Loucy (cell line): ENCODE measurements at regions not wholly inside any gene's neighbourhood (a gene's known extent, or its start where the extent isn't known, plus 50 kb on each side); places are given as distances from the start of the nearest gene placed in this dataset.
"Not testable (repeated sequence)": the region's sequence is repeated elsewhere in the genome, so short reads cannot be mapped to it uniquely, and the experiment has no call there.

Source experiments
- H2AFZ ChIP-seq: fragments of 200-600 bp; sonication (generic); 2 replicates; pipeline ENCODE4 v1.6.0; 2016; ENCODE audit warnings: antibody characterized with exemption, mild to moderate bottlenecking, low read length, moderate library complexity
- H3F3A ChIP-seq: fragments of 200-600 bp; 2 replicates; pipeline ENCODE4 v1.6.0; 2016; ENCODE audit warnings: antibody characterized with exemption, low read depth, mild to moderate bottlenecking
- H3K27me3 ChIP-seq: fragments of 200-600 bp; sonication (generic); 2 replicates; pipeline ENCODE4 v1.6.1; 2014; ENCODE audit warnings: low read length, mild to moderate bottlenecking; ENCODE audit not compliant: insufficient read depth, poor library complexity, severe bottlenecking
- H3K36me3 ChIP-seq: fragments of 200-600 bp; sonication (generic); 2 replicates; pipeline ENCODE4 v1.6.1; 2016; ENCODE audit warnings: low read length; ENCODE audit not compliant: insufficient read depth
- H3K4me1 ChIP-seq: fragments of 200-600 bp; sonication (generic); 2 replicates; pipeline ENCODE4 v1.5.1; 2014; ENCODE audit warnings: low read length, mild to moderate bottlenecking; ENCODE audit not compliant: insufficient read depth, poor library complexity, severe bottlenecking
- H3K4me2 ChIP-seq: fragments of 200-600 bp; sonication (generic); 2 replicates; pipeline ENCODE4 v1.6.0; 2014; ENCODE audit warnings: antibody characterized with exemption, low read length, low read depth, mild to moderate bottlenecking; ENCODE audit not compliant: poor library complexity, severe bottlenecking
- H3K4me3 ChIP-seq: fragments of 200-600 bp; sonication (generic); 2 replicates; pipeline ENCODE4 v1.5.1; 2014; ENCODE audit warnings: low read length, mild to moderate bottlenecking, mixed read lengths; ENCODE audit not compliant: poor library complexity, severe bottlenecking
- H3K79me2 ChIP-seq: fragments of 200-600 bp; sonication (generic); 2 replicates; pipeline ENCODE4 v1.6.1; 2014; ENCODE audit warnings: low read length; ENCODE audit not compliant: insufficient read depth
- H3K9ac ChIP-seq: fragments of 200-600 bp; sonication (generic); 2 replicates; pipeline ENCODE4 v1.6.0; 2014; ENCODE audit warnings: mild to moderate bottlenecking, low read depth, low read length, moderate library complexity; ENCODE audit not compliant: poor library complexity, severe bottlenecking
- H3K9me2 ChIP-seq: fragments of 200-600 bp; sonication (generic); replicated peaks from 2 replicates; pipeline ENCODE4 v1.6.1; 2016; ENCODE audit warnings: low read depth, low read length, mixed read lengths
- H3K9me3 ChIP-seq: fragments of 200-600 bp; sonication (generic); 2 replicates; pipeline ENCODE4 v1.6.1; 2014; ENCODE audit warnings: mild to moderate bottlenecking, antibody characterized with exemption, low read length, low read depth; ENCODE audit not compliant: insufficient read depth
- H4K20me1 ChIP-seq: fragments of 200-600 bp; sonication (generic); 2 replicates; pipeline ENCODE4 v1.6.0; 2014; ENCODE audit warnings: antibody characterized with exemption, low read length, mild to moderate bottlenecking; ENCODE audit not compliant: insufficient read depth, poor library complexity, severe bottlenecking
- CTCF ChIP-seq: fragments of 200-600 bp; sonication (generic); conservative IDR thresholded peaks from 2 replicates; pipeline ENCODE4 v1.5.1; 2014; ENCODE audit warnings: mild to moderate bottlenecking, antibody characterized with exemption, low read length
- EZH2phosphoT487 ChIP-seq: fragments of 200-600 bp; IDR thresholded peaks from 2 replicates; pipeline ENCODE4 v1.6.1; 2018; ENCODE audit warnings: antibody characterized with exemption, mild to moderate bottlenecking, moderate library complexity, borderline replicate concordance

- Histone ChIP-seq H3K9me3 (no peaks in the 10 kb centered on the region), H3K9ac (no peak overlapping the region), H3K9me2 (no peaks in the 10 kb centered on the region), H3K27me3 (no peaks in the 10 kb centered on the region), H3F3A (no peaks in the 10 kb centered on the region), H3K79me2 (no peaks in the 10 kb centered on the region), H3K4me3 (no peak overlapping the region), H4K20me1 (no peaks in the 10 kb centered on the region), H3K4me1 (peaks cover 40% of the 10 kb centered on the region), H3K36me3 (no peaks in the 10 kb centered on the region), H2AFZ (no peak overlapping the region), H3K4me2 (no peak overlapping the region)
- TF ChIP-seq CTCF, result no peak
- no peak for TF ChIP-seq EZH2phosphoT487
Measured at GRCh38 chr6:14520536-14520935, 403.0 kb downstream of the CD83 start.

GRCh38 chr6:14521141-14521540 lies 403.6 kb downstream of the CD83 start:
- Histone ChIP-seq H3K4me2 (no peak overlapping the region), H3K9me3 (no peaks in the 10 kb centered on the region), H3K36me3 (no peaks in the 10 kb centered on the region), H2AFZ (no peak overlapping the region), H3K4me1 (peaks cover 41% of the 10 kb centered on the region), H3K27me3 (no peaks in the 10 kb centered on the region), H3K4me3 (no peak overlapping the region), H3K9ac (no peak overlapping the region), H3F3A (no peaks in the 10 kb centered on the region), H3K9me2 (no peaks in the 10 kb centered on the region), H4K20me1 (no peaks in the 10 kb centered on the region), H3K79me2 (no peaks in the 10 kb centered on the region)
- TF ChIP-seq CTCF, result no peak
- no peak for TF ChIP-seq EZH2phosphoT487

DNA sequence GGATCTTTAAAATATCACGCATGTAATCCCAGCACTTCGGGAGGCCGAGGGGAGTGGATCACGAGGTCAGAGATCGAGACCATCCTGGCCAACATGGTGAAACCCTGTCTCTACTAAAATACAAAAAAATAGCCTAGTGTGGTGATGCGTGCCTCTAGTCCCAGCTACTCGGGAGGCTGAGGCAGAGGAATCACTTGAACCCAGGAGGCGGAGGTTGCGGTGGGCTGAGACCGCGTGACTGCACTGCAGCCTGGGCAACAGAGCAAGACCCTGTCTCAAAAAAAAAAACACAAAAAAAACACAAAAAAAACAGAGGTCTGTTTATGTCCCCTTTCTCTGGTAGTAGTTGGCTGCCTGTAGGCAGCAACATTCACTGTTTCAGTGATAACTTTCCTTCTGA lies 404.3 kb downstream of the CD83 start:
- not testable (repeated sequence) for H3K4me3 ChIP-seq, H2AFZ ChIP-seq, H3K27me3 ChIP-seq, H3K79me2 ChIP-seq, H3K36me3 ChIP-seq, H3F3A ChIP-seq, H3K9me2 ChIP-seq, H3K9ac ChIP-seq, H4K20me1 ChIP-seq, H3K4me2 ChIP-seq, H3K9me3 ChIP-seq
- H3K4me1 ChIP-seq, result peaks cover 41% of the 10 kb centered on the region

DNA sequence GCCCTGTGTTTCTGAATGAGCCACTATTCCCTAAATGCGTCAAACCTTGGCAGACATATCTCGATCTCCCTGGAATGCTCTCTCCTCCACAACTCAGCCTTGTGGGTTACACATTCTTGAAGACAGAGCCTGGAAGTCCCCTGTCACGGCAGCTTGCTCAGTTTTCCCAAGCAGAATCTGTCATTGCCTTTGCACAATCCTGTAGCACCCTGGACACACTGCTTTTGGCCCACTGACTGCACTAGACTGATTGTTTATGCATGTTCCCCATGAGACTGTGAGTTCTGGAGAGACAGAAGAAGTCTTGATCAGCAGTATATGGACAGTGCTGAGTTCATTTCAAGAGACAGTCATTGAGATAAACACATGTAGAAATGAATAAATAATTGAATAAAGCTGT lies 406.7 kb downstream of the CD83 start:
- TF ChIP-seq EZH2phosphoT487 (no peak), CTCF (no peak)
- no peaks in the 10 kb centered on the region for H3F3A ChIP-seq
- no peaks in the 10 kb centered on the region for H4K20me1 ChIP-seq
- no peaks in the 10 kb centered on the region for H3K9me2 ChIP-seq
- H3K36me3 ChIP-seq, result no peaks in the 10 kb centered on the region
- peaks cover 5% of the 10 kb centered on the region; the same call in 1 of the 2 replicates for H3K9me3 ChIP-seq
- H3K4me3 ChIP-seq, result no peak overlapping the region
- H3K27me3 ChIP-seq, result no peaks in the 10 kb centered on the region
- H3K9ac ChIP-seq, result no peak overlapping the region
- no peaks in the 10 kb centered on the region for H3K79me2 ChIP-seq
- no peak overlapping the region for H2AFZ ChIP-seq
- H3K4me1 ChIP-seq, result peaks cover 24% of the 10 kb centered on the region
- no peak overlapping the region for H3K4me2 ChIP-seq
